T-helper 1 cell (primary cell): ENCODE measurements at regions not wholly inside any gene's neighbourhood (a gene's known extent, or its start where the extent isn't known, plus 50 kb on each side); places are given as distances from the start of the nearest gene placed in this dataset.

Experiments
- DNase-seq, 5 donors: peaks; one replicate each; pipeline ENCODE4 v3.0.0-alpha.2; 2012 to 2020

GRCh38 chrX:14476205-14476604 is 53.1 kb upstream of the GLRA2 start:
- no peak for DNase-seq

- no peak for DNase-seq
Measured at GRCh38 chrX:14449773-14450172, 79.6 kb upstream of the GLRA2 start.

DNA sequence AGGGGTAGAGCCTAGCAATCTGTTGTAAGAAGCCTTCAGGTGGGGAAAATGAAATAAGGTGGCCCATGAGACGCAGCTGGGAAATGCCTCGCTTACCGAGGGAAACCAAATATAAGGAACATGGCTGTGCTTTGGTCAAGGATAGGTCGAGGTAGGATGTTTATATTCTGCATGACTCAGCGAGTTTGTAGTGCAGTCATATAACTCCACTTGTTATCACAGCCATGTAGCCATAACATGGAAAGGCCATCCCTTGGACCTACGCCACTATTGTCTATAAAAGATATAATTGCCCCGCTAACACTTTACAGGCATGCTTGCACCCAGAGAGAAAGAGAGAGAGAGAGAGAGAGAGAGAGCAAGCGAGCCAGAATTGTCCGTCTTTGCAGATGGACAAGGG is 80.9 kb upstream of the GLRA2 start:
- no peak for DNase-seq

DNA sequence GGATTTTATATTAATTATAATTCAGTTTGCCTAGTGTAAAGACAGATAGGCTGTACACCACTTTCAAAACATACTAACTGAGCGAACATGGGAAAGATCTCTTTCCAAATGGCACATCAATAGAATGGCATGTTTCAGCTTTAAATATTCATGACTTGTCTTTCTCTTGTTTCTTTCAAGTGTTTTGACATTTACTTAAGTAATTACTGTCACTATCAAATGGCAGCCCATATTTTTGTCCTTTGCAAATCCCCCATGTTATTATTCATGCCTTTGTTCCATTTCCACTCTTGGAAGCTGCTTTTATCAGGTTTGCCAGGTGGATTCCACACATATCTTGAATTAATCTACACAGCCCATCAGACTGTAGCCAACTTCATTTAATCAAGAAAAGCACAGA is 89.2 kb upstream of the GLRA2 start:
- DNase-seq = no peak

DNA sequence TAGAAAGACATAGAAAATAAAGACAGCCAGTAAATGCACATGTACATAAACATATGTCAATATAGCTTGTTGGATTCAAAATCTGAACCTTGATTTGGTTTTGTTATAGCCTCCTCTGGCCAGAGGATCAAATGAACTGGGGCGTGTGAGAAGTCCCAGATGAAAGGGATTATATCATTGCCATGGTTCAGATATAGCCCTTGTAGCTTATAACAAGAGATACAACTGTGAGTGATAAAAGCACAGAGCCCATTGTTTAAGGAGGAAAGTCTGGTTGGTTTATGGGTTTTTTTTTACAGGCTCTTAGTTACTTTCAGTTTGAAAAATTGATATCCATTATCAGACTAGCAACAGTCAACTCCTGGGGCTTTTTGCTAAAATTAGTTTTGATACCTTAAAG is 101.7 kb upstream of the GLRA2 start:
- no peak for DNase-seq

- DNase-seq = no peak
Measured at GRCh38 chrX:14420841-14421240, 108.5 kb upstream of the GLRA2 start.

DNA sequence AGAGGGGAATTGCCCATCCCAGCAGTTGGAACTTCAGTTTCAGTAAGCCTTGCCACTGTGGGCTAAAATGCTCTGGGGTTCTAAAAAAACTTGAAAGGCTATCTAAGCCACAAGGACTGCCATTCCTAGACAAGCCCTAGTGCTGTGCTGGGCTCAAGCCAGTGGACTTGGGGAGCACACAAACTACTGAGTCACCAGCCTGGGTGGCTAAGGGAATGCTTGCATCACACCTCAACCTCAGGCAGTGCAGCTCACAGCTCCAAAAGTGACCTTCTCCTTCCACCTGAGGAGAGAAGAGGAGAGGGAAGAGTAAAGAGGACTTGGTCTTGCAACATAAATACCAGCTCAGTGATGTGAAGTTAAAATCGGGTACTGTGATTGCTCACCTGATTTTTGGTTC is 116.7 kb upstream of the GLRA2 start:
- DNase-seq = no peak

- DNase-seq = no peak
Measured at GRCh38 chrX:14411326-14411725, 118.0 kb upstream of the GLRA2 start.

GRCh38 chrX:14409341-14409740 is 120.0 kb upstream of the GLRA2 start:
- no peak for DNase-seq

GRCh38 chrX:14406225-14406624 is 123.1 kb upstream of the GLRA2 start:
- DNase-seq = no peak

- no peak for DNase-seq
Measured at GRCh38 chrX:14398725-14399124, 130.6 kb upstream of the GLRA2 start.

DNA sequence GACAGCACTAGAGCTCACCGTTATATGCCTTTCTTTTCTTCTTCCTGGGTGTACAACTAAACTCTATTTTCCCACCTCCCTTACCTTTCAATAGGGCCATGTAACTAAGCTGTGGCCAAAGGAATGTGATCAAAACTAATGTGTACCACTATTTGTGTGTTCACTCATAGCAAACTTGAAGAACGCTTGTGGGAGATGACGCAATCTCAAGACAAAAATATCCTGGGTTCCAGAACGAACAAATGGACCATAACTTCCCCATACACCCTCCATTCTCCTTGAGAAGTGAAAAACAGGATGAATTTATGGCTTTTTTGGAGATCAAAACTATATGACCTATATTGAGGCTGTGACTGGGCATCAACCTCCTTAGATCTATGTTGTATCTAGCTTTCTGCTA is 139.7 kb upstream of the GLRA2 start:
- DNase-seq = no peak

DNA sequence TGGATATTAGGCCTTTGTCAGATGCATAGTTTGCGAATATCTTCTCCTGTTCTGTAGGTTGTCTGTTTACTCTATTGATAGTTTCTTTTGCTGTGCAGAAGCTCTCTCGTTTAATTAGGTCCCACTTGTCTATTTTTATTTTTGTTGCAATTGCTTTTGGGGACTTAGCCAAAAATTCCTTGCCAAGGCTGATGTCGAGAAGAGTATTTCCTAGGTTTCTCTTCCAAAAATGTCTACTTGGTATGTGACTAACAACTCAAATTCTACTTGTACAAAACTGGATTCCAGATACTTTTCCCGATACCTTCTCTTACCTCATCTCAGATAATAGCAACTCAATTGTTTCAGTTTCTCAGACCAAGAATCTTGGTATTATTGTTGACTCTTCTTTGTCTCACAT is 142.4 kb upstream of the GLRA2 start:
- no peak for DNase-seq

DNA sequence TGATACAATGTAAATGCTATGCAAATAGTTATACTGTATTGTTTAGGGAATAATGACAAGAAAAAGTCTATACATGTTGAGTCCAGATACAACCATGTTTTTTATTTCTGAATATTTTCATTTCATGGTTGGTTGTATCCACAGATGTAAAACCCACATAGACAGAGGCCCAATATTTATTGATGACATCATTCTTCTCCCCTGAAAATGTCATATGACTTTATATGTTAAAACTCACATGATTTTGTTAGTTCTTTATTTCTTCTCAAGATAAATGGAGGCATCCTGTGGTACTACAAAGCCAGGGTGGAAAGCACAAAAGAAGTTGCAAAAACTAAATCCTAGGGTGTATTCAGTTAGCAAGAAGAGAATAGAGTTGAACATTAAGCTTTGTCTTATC is 149.3 kb upstream of the GLRA2 start:
- no peak for DNase-seq

DNA sequence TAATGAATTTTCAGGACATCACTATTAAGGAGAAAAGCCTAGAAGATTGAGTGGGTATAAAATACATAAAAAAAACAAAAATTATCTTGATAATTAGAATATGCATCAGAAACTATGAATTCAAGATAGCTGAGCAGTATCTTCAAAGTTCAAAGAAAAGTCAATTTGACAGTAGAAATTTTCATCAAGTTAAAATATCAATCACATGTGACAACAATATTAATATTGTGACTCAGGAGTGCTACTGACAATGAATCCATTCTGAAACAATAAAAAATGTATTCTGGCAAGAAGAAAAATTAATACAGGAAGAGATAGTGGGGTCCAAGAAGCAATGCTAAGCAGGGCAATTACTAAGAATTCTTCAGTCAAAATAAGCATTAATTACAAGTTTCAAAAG is 151.9 kb upstream of the GLRA2 start:
- no peak for DNase-seq

DNA sequence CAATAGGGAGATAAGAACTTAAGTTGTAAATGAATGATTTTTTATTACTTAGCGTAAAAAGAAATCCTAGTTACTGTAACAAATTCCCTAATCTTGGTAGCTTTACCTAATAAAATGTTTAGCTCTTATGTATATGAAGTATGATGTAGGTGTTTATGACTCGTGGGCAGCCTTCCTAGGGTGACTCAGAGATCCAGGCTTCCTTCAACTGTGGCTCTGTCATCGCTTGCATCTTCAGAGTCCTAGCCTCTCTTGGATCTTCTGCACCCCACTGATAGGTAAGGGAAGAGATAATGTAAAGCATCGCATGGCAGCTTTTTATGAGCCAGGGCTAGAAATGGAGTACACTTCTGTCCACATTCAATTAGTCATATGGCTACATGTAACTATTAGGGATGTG is 165.6 kb upstream of the GLRA2 start:
- no peak for DNase-seq

DNA sequence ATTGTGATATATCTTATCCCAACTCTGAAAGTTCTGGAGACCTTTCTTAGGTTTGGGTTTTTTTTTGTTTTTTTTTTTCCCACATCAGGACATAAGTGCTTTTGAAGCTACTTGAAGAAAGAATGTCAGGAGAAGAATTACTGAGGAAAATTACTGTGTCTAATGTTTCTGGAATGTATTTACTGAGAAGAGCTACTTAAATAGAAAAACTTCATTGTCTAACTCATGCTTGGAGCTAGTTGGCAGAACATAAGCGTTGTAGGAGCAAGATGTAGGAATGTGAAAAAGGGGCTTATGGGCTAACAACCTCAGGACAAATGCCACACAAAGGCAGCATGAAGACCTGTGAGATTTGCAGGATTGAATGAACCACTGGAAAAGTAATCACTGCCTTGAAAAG is 166.6 kb upstream of the GLRA2 start:
- no peak for DNase-seq

- DNase-seq = no peak
Measured at GRCh38 chrX:14361435-14361834, 167.9 kb upstream of the GLRA2 start.

GRCh38 chrX:14359727-14360126 is 169.6 kb upstream of the GLRA2 start:
- no peak for DNase-seq

DNA sequence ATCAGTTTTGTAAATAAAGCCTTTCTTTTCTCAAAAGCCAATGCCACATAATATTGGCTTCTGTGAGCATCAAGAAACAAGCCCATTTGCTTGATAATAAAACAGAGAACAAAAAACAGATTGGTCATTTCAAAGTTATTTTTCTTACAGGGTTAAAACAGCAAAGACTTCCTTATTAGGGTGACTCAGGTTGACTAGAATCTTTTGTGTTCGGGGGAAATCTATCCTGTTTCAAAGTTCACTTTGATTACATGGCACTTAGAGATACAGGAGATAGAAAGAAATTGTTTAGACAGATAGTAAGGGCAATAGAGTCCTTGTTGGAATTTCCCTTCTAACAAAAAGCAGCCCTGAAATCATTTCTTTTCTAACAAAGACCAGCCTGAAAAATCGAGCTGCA is 170.0 kb upstream of the GLRA2 start:
- DNase-seq = no peak

DNA sequence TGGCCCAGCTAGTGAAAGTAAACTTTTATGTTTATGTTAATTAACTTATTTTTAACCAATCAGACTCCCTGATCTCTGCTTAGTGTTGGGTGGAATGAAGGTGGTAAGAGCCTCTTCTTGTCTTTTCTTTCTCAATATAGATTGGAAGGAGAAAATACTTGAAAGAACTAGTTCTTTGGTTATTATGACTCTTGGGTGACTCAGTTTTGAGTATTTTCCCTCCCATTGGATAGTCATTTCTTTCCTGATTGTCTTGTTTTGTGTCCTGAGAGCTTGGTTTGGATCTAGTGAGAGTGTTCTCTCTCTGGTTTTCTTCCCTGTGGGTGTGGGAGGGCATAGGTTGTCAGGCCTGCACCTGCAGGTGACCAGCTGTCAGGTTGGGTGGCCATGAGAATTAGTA is 172.0 kb upstream of the GLRA2 start:
- no peak for DNase-seq

DNA sequence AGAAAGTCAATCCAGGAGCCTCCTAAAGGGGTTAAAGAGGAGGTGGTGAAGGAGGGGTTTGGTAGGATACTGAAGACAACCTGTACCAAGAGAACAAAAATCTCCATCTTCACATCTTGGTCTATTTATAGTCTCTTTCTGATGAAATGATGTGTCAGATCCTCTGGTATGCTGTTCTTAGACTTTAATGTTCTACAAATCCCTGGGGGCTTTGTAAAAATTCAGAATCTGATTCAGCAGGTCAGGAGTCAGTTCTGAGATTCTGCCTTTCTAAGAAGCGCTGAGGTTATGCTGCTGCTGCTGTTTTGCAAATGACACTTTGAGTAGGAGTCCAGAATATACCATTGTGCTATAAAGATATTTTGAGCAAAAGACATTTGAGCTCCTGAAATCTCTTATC is 172.9 kb upstream of the GLRA2 start:
- DNase-seq = no peak

DNA sequence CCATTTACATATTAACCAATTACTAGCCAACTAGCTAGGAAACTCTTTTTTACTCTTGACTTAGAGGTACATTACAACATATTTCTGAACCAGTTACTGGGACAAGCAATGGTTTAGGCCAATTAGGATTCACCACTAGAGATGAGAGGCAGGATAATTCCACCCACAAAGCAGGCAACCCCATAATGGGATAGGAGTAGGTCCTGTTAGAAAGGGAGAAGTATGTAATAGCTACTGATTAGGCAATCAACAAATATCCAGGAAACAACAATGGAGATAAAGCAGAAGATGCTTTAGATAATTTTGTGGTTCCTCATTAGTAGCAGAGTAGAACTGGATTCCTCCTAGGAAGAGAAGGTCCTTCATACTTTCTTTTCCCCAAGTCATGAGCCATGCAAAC is 173.8 kb upstream of the GLRA2 start:
- no peak for DNase-seq

GRCh38 chrX:14354521-14354920 is 174.8 kb upstream of the GLRA2 start:
- no peak for DNase-seq

DNA sequence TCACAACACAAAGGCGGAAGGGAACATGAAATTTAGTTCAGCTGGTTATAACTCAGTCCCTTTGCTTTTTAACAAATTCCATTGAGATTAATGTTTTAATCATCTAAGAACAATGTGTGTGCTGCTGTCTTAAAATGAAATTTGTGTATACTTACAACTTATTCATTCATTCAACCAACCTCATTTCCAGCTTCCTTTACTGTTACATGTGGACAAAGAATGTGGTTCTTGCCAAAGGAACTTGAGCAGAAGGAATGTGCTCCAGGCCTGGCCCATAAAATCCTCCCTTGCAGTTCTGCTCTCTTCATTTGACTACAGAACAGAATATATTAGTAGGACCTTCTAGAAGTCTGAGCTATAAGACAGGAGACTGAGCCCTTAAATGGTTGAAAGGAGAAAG is 176.8 kb upstream of the GLRA2 start:
- no peak for DNase-seq

- DNase-seq = no peak
Measured at GRCh38 chrX:14351611-14352303, 177.6 kb upstream of the GLRA2 start.
